HG03039 (cell line): ENCODE measurements at regions not wholly inside any gene's neighbourhood (a gene's known extent, or its start where the extent isn't known, plus 50 kb on each side); places are given as distances from the start of the nearest gene placed in this dataset.
"Not testable (repeated sequence)": the region's sequence is repeated elsewhere in the genome, so short reads cannot be mapped to it uniquely, and the experiment has no call there.

Source experiments
- ATAC-seq: cut with Tn5 transposase; IDR thresholded peaks from one replicate; pipeline ENCODE4 v1.9.1; 2021; ENCODE audit warnings: mild to moderate bottlenecking, moderate library complexity; ENCODE audit not compliant: unreplicated experiment

GRCh38 chr17:45645330-45645729 is 138.8 kb upstream of the CRHR1 start:
- ATAC-seq: no peak

DNA sequence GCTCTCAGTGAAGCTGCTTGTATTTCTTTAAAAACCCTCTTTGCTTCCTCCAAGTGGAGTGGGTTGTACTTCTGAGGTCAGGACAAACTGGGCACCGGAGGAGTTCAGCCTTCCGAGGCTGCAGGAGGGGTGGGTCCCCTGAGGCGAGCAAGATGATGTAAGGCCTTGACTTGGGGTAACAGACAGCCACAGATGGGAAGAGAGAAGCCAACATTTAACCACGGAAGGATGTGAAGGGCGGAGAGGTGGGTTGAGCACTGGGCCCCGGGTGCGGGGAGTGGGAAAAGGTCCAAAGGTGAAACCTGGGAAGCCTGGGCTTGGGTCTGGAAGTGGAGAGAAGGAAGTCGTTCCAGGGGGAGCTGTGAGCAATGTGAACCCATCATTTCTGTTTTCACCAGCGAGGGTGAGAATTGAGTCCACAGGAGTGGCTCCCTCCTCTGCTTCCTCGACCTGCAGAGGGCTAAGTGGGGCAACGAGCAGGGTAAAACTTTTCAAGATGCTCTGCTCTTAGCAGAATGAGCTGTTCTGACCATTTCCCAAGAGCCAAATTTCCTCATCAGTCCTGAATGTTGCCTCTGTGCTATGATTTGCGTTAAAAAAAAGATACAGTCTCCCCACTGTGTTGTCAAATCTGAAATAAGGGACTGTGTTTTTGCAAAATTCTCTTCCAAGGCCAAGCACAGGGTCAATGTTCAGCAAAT is 137.7 kb upstream of the CRHR1 start:
- no peak for ATAC-seq

DNA sequence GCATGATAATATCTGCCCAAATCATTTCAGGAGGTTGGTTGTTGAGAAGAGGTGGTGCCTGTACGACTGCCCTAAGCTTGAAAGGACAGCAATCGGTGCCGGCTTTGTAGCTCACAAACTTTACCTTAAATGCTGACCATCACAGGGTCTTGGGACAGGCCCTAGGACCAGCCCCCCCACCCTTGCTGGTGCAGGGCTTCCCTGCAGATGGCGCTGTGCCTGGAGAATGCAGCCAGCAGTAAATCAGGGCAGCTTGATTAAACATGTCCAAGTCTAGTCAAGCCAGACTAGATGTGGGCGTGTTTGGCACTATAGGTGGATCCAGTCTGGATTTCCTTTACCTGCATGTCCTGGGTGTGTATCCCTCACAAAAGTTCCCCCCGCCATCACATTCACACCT is 135.5 kb upstream of the CRHR1 start:
- ATAC-seq: no peak

DNA sequence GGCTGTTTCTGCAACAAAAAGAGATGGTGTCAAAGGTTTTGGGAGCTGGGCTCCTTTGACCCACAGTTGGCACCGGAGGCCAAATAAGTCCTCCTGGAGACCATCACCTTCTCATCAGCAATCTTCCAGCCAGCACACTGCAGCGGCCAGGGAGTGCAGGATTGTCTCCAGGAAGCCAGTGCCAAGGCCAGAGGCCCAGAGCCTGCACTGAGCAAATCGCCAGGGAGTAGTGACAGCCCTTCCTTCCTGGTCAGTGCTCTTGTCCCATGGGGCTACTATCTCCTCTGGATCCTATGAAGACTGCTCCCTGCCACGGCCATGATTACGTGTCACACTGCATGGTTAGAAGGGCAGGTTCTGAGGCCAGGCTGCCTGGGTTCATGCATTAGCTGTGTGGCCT is 134.3 kb upstream of the CRHR1 start:
- no peak for ATAC-seq

DNA sequence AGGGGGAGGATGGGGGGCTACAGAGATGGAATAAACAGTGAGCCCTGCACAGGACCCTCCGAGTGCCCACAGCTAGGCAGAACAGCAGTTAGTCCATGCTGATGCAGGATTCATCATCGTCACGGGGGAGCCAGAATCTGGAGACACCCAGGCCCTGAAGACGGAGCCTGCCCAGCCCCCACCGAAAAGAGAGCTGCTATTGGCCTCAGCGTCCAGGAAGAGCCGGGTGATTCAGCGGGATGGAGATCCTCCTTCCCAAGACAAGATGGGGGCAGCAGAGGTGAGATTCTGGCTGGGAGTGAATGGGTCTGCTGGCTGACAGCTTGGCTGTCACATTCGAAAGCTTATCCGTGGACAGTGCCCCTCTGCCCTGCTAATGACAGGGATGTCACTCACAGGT is 133.6 kb upstream of the CRHR1 start:
- ATAC-seq: no peak

GRCh38 chr17:45651145-45651709 is 132.9 kb upstream of the CRHR1 start:
- no peak for ATAC-seq

DNA sequence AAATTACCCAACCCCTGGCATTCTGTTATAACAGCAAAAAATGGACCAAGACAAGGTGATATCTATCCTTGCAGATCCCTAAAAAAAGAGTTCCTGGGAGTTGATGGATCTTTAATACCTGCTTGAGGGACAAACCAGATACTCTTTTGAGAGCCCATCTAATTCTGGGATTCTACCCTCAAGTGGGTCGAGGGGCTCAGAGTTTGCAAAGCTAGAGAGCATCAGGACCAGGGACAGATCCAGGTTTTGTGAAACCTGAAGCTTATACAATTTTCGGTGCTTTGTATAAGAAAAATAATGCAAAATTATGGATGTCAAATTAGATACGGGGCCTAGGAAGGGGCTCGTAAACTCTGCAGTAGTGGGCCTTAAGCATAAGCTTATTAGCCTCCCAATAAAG is 130.5 kb upstream of the CRHR1 start:
- ATAC-seq: no peak

DNA sequence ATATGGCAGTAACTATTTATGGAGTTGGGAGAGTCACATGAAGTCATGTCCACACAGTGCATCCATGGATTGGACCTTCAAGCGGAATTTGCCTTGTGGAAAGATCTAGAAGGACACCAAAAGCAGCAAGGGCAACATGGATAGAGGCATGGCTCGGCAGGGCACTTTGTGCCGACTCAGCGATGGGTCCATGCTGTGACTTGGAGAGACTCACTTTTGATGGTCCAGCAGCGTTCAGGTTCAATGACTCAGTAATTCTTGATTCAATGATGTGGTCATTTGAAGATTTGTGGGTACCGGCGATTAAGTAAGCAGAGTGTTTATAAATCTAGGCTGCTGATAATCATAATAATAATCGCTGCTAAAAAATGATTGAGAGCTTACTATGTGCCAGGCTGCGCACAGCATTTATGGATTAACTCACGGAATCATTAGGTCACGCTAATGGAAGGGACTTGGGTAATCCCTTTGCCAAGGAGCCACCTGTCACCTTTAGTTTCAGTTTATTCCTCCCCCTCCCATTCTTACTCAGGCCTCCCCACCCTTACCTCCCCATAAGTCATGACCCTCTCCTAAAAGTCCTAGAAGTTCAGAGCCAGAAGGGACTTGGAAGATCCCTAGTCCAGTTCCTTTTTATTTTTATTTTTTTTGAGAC is 127.5 kb upstream of the CRHR1 start:
- ATAC-seq: no peak

DNA sequence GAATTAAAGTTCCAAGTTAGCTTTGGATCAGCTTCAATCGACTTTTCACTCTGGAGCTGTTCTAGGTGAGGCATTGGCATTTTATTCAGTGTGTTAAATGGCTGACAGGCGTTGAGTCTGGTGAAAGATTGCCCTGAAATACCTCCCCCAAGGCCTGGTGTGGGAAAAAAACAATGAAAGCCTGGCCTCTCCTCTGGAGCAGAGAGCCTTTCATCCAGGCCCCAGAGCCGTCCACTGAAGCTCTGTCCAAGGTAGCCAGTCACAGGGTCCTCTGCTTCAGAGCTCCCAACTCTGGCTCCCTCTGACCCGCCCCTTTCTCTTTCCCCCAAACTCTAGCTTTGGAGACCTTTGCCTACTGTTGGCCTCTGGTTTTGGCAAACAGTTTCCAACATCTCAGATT is 123.6 kb upstream of the CRHR1 start:
- ATAC-seq: no peak

DNA sequence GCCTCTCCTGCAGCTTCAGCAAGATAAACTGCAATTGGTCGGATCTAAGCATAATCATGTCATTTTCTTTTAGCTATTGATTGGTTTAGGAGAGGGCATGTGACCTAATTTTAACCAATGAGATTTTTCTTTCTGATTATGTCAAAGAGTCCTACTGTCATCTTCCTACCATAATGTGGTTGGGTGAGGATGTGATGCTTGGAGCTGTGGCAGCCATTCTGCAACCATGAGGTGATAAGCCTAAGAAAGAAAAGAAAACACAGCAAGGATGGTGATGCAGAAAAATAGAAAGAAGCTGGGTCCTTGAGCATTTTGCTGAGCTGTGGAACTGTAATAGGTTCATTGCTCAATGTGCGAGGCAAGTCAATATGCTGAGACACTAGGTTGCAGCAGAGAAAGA is 121.7 kb upstream of the CRHR1 start:
- ATAC-seq: no peak

DNA sequence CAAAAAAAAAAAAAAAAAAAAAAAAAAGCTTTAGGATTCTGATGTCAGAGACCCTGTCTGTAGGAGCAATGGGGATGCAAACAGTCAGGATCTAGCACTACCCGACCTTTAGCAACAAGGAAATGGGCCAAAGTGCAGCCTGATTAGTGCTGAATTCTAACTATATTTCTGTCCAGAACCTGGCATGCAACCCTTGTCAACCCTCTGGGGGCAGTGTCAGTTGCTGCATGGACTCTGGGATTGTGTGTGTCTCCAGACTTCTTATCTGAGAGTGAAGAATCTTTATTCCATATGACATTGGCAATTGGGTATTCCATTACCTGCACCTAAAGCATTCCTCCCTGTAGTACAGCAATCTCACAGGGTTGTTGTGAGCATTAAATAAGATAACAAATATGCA is 120.3 kb upstream of the CRHR1 start:
- no peak for ATAC-seq

DNA sequence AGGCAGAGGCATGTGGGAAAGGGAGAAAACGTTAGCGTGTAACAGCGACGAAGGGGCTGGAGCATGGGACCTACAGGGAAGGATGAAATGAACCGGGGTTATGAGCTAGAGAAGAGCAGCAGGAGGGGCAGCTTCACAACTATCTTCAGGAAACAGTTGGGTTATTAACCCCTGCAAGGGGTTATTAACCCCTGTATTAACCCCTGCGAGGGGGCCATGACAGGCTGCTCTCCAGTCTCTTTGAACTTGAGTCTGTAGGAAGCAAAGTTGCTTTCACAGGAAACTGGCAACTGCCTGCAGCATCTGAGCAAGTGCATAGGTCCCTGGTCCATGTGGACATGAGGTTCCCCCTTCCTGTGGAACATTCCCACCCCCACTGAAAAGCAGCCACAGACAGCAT is 119.2 kb upstream of the CRHR1 start:
- no peak for ATAC-seq

- ATAC-seq: no peak
Observed at GRCh38 chr17:45666046-45666600, 118.0 kb upstream of the CRHR1 start.

GRCh38 chr17:45666641-45667040 is 117.5 kb upstream of the CRHR1 start:
- ATAC-seq: no peak

GRCh38 chr17:45667591-45668171 is 116.4 kb upstream of the CRHR1 start:
- no peak for ATAC-seq

DNA sequence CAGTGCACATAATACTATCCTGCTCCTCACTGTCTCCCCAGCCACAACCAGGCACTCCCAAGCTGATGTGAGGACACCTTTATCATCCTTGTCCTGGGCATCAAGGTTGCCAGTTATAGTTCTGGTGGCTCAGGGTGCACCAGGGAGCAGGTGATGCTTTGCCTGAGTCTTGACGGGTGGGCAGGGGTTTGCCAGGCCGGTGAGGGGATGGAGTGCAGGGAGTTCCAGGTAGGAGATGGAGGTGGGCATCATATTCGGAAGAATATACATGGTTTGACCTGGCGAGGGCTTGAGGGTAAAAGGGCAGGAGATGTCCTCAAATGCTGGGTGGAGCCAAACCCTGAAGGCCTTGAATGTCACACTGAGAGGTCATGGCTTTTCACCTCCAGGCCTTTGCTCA is 115.8 kb upstream of the CRHR1 start:
- ATAC-seq: no peak

DNA sequence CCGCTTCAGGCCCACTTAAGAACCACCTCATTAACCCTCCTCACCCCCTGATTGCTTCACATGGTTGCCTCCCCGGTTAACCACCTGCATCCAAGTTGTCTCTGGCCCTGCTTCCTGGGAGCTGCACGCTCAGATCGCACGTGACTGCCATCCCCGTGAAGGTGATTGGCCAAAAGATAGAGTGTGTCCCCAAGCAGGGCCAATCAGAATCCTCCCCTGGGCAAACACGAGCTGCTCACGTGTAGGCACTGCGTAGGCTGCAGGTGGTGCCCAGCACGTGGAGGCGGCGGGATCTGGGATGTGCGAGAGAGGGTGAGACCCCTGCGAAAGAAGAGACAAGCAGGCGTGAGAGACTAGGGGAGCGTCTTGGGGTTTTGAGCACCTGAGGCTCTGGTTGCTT is 111.8 kb upstream of the CRHR1 start:
- ATAC-seq: no peak

DNA sequence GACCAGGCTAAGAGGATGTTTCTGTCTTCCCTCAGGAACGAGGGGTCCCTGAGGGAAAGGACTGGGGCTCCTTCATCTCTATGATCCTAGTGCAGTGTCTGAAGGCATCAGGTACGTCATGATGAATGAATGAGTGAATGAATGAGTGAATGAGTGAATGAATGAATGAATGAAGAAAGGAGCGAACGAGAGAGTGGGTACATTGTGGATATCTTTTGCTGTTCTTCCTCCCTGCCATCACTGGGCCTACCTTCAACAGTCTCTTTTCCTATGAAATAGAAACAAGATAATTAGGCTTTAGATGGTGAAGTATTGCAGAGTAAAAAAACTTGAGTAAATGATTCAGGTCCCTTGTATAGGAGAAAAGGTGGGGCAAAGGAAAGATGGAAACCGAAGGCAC is 111.3 kb upstream of the CRHR1 start:
- ATAC-seq: no peak

DNA sequence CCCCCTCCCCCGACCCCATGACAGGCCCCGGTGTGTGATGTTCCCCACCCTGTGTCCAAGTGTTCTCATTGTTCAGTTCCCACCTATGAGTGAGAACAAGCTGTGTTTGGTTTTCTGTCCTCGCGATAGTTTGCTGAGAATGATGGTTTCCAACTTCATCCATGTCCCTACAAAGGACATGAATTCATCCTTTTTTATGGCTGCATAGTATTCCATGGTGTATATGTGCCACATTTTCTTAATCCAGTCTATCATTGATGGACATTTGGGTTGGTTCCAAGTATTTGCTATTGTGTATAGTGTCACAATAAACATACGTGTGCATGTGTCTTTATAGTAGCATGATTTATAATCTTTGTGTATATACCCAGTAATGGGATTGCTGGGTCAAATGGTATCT is 110.4 kb upstream of the CRHR1 start:
- not testable (repeated sequence) for ATAC-seq

GRCh38 chr17:45675012-45675411 is 109.1 kb upstream of the CRHR1 start:
- ATAC-seq: no peak

DNA sequence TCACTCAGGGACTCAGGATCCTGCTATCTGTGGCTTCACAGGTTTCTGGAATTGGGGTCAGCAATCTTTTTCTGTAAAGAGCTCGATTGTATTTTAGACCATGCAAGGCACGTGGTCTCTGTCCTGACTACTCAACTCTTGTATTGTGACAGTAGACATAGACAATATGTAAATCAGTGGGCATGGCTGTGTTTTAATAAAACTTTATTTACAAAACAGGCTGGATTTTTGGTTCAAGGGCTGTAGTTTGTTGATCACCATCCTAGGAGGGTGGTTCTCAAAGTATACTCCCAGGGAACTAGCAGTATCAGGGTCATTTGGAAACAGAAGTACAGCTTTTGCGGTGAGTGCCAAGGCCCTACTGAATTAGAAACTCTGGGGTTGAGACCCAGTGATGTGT is 108.2 kb upstream of the CRHR1 start:
- ATAC-seq: no peak

DNA sequence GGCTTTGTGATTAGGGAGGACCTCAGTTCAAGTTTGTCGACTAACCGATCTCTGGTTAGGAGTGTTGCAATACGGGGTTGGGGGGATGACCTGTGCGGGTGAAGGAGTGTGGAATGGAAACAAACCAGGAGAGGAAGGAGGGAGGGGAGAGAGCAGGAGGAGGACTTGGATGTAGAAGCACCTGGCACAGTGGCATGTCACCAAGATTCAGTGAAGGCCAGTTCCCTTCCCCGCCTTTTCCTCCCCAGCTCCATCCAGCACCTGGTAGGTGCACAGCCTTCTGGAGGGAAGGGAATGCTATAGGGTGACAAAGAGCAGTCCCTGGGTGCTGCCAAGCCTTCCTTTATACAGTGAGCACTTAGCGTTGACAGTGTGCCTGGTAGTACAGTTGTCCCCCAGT is 107.4 kb upstream of the CRHR1 start:
- no peak for ATAC-seq
